Loucy (cell line): ENCODE measurements at regions not wholly inside any gene's neighbourhood (a gene's known extent, or its start where the extent isn't known, plus 50 kb on each side); places are given as distances from the start of the nearest gene placed in this dataset.

Source experiments
- CTCF ChIP-seq: fragments of 200-600 bp; sonication (generic); conservative IDR thresholded peaks from 2 replicates; pipeline ENCODE4 v1.5.1; 2014; ENCODE audit warnings: mild to moderate bottlenecking, antibody characterized with exemption, low read length
- EZH2phosphoT487 ChIP-seq: fragments of 200-600 bp; IDR thresholded peaks from 2 replicates; pipeline ENCODE4 v1.6.1; 2018; ENCODE audit warnings: antibody characterized with exemption, mild to moderate bottlenecking, moderate library complexity, borderline replicate concordance

GRCh38 chr4:137597752-137598430 lies 65.6 kb upstream of the PCDH18 start:
- no peak for TF ChIP-seq CTCF
- TF ChIP-seq EZH2phosphoT487, result no peak
